GM12878 (cell line): ENCODE measurements at regions not wholly inside any gene's neighbourhood (a gene's known extent, or its start where the extent isn't known, plus 50 kb on each side); places are given as distances from the start of the nearest gene placed in this dataset.

Experiments used
- EP300 ChIP-seq, 2 experiments: fragments of 150-350 bp in 1 of 2; IDR thresholded peaks; 2 replicates each; pipeline ENCODE4 v1.6.1; 2011 to 2012; ENCODE audit warnings: low read depth in 2 of 2, low read length in 2 of 2, borderline replicate concordance in 1 of 2, improper control_type of control experiment in 1 of 2, inconsistent platforms in 1 of 2; ENCODE audit not compliant: control insufficient read depth in 1 of 2
- MXI1 ChIP-seq: fragments of 150-350 bp; IDR thresholded peaks from 2 replicates; pipeline ENCODE4 v1.6.1; 2011; ENCODE audit warnings: low read depth, mild to moderate bottlenecking, inconsistent platforms, low read length, improper control_type of control experiment
- MYB ChIP-seq: fragments of 150-350 bp; IDR thresholded peaks from 2 replicates; pipeline ENCODE4 v1.6.1; 2014; ENCODE audit warnings: mild to moderate bottlenecking, low read depth, low read length, borderline replicate concordance
- POLR2A ChIP-seq: IDR thresholded peaks from 2 replicates; pipeline ENCODE4 v1.6.1; 2011; ENCODE audit warnings: low read depth, mild to moderate bottlenecking, low read length
- SMARCA5 ChIP-seq: fragments of 450-650 bp; IDR thresholded peaks from 2 replicates; pipeline ENCODE4 v1.6.1; 2017; ENCODE audit warnings: mild to moderate bottlenecking
- SRF ChIP-seq, 2 experiments: IDR thresholded peaks; 2 replicates each; pipeline ENCODE4 v1.6.1; 2011; ENCODE audit warnings: low read depth in 2 of 2, low read length in 2 of 2, mild to moderate bottlenecking in 1 of 2, moderate library complexity in 1 of 2
- TBL1XR1 ChIP-seq: IDR thresholded peaks from 2 replicates; pipeline ENCODE4 v1.6.1; 2012; ENCODE audit warnings: low read depth, low read length, improper control_type of control experiment
- TCF3 ChIP-seq: IDR thresholded peaks from 2 replicates; pipeline ENCODE4 v1.6.1; 2012; ENCODE audit warnings: low read depth, mild to moderate bottlenecking, low read length, borderline replicate concordance; ENCODE audit not compliant: insufficient read depth
- ZNF24 ChIP-seq: fragments of 450-650 bp; IDR thresholded peaks from 2 replicates; pipeline ENCODE4 v1.6.1; 2017; ENCODE audit warnings: antibody characterized with exemption, mild to moderate bottlenecking
- TF ChIP-seq, protein P1 (sequence below), 3 experiments: IDR thresholded peaks in 2 of 3; conservative IDR thresholded peaks in 1 of 3; 2 replicates each; pipeline ENCODE4 v1.5.1; 2011; ENCODE audit warnings: low read depth in 3 of 3, low read length in 3 of 3, mild to moderate bottlenecking in 3 of 3, control low read depth in 2 of 3, moderate library complexity in 2 of 3, inconsistent platforms in 1 of 3, mixed read lengths in 1 of 3; ENCODE audit not compliant: control insufficient read depth in 2 of 3, insufficient read depth in 1 of 3; ENCODE audit errors: extremely low read depth in 1 of 3
- TF ChIP-seq, protein P2 (sequence below): IDR thresholded peaks from 2 replicates; pipeline ENCODE4 v1.6.1; 2012; ENCODE audit warnings: mild to moderate bottlenecking, low read depth, low read length
- TF ChIP-seq, protein P3 (sequence below): IDR thresholded peaks from 2 replicates; pipeline ENCODE4 v1.6.1; 2011; ENCODE audit warnings: mild to moderate bottlenecking, low read depth, low read length, moderate library complexity; ENCODE audit not compliant: insufficient replicate concordance

DNA sequence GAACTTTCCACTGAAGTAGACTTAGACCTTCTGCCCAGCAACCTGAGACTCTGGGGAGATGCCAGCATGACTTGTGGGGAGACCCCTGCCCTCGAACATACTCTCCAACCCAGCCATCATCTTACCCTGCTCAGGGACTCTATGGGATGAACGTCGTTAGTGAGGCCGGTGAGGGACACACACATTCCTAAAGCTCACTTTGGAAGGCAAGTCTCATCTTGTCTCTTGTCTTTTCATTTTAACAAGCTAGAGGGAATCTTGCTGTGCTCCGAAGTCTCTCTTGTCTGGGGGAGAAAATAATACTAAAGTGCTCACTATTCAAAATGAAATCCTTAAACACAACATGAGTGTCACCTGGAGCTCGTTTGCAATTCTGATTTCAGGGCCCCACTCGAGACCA, 239.5 kb upstream of the HES1 start:
- TF ChIP-seq, protein P1, sequence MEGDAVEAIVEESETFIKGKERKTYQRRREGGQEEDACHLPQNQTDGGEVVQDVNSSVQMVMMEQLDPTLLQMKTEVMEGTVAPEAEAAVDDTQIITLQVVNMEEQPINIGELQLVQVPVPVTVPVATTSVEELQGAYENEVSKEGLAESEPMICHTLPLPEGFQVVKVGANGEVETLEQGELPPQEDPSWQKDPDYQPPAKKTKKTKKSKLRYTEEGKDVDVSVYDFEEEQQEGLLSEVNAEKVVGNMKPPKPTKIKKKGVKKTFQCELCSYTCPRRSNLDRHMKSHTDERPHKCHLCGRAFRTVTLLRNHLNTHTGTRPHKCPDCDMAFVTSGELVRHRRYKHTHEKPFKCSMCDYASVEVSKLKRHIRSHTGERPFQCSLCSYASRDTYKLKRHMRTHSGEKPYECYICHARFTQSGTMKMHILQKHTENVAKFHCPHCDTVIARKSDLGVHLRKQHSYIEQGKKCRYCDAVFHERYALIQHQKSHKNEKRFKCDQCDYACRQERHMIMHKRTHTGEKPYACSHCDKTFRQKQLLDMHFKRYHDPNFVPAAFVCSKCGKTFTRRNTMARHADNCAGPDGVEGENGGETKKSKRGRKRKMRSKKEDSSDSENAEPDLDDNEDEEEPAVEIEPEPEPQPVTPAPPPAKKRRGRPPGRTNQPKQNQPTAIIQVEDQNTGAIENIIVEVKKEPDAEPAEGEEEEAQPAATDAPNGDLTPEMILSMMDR (IDR thresholded peaks at IDR 0.05 in 2 of 3, conservative IDR thresholded peaks at IDR 0.05 in 1 of 3; ENCODE audit: control insufficient read depth in 2 of 3, extremely low read depth in 1 of 3, insufficient read depth in 1 of 3, low read depth in 3 of 3, low read length in 3 of 3), result no peak
- TF ChIP-seq, protein P2, sequence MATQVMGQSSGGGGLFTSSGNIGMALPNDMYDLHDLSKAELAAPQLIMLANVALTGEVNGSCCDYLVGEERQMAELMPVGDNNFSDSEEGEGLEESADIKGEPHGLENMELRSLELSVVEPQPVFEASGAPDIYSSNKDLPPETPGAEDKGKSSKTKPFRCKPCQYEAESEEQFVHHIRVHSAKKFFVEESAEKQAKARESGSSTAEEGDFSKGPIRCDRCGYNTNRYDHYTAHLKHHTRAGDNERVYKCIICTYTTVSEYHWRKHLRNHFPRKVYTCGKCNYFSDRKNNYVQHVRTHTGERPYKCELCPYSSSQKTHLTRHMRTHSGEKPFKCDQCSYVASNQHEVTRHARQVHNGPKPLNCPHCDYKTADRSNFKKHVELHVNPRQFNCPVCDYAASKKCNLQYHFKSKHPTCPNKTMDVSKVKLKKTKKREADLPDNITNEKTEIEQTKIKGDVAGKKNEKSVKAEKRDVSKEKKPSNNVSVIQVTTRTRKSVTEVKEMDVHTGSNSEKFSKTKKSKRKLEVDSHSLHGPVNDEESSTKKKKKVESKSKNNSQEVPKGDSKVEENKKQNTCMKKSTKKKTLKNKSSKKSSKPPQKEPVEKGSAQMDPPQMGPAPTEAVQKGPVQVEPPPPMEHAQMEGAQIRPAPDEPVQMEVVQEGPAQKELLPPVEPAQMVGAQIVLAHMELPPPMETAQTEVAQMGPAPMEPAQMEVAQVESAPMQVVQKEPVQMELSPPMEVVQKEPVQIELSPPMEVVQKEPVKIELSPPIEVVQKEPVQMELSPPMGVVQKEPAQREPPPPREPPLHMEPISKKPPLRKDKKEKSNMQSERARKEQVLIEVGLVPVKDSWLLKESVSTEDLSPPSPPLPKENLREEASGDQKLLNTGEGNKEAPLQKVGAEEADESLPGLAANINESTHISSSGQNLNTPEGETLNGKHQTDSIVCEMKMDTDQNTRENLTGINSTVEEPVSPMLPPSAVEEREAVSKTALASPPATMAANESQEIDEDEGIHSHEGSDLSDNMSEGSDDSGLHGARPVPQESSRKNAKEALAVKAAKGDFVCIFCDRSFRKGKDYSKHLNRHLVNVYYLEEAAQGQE, result no peak
- TF ChIP-seq SRF (IDR thresholded peaks at IDR 0.05; ENCODE audit: low read depth in 2 of 2, low read length in 2 of 2), result no peak
- TF ChIP-seq MXI1, result no peak
- TF ChIP-seq POLR2A, result no peak
- TF ChIP-seq SMARCA5, result no peak
- no peak for TF ChIP-seq MYB
- no peak for TF ChIP-seq TCF3
- TF ChIP-seq ZNF24, result no peak
- no peak for TF ChIP-seq EP300 (IDR thresholded peaks at IDR 0.05; ENCODE audit: borderline replicate concordance in 1 of 2, control insufficient read depth in 1 of 2, low read depth in 2 of 2, low read length in 2 of 2)
- TF ChIP-seq, protein P3, sequence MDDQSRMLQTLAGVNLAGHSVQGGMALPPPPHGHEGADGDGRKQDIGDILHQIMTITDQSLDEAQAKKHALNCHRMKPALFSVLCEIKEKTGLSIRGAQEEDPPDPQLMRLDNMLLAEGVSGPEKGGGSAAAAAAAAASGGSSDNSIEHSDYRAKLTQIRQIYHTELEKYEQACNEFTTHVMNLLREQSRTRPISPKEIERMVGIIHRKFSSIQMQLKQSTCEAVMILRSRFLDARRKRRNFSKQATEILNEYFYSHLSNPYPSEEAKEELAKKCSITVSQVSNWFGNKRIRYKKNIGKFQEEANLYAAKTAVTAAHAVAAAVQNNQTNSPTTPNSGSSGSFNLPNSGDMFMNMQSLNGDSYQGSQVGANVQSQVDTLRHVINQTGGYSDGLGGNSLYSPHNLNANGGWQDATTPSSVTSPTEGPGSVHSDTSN, result no peak
- no peak for TF ChIP-seq TBL1XR1
